ENCODE measurements at regions not wholly inside any gene's neighbourhood (a gene's known extent, or its start where the extent isn't known, plus 50 kb on each side); places are given as distances from the start of the nearest gene placed in this dataset.
"Not testable (repeated sequence)": the region's sequence is repeated elsewhere in the genome, so short reads cannot be mapped to it uniquely, and the experiment has no call there.

GRCh38 chr2:2582998-2583545, 252.0 kb upstream of the MYT1L start:
- TF ChIP-seq CTCF (IDR thresholded peaks at IDR 0.05; ENCODE audit: low read depth, low read length): no peak
- H3K4me3 ChIP-seq (replicated peaks in 1 of 2; ENCODE audit: low read depth in 2 of 2, low read length in 2 of 2): no peak overlapping the region
- DNase-seq (ENCODE audit: low read depth in 2 of 2): no peak

DNA sequence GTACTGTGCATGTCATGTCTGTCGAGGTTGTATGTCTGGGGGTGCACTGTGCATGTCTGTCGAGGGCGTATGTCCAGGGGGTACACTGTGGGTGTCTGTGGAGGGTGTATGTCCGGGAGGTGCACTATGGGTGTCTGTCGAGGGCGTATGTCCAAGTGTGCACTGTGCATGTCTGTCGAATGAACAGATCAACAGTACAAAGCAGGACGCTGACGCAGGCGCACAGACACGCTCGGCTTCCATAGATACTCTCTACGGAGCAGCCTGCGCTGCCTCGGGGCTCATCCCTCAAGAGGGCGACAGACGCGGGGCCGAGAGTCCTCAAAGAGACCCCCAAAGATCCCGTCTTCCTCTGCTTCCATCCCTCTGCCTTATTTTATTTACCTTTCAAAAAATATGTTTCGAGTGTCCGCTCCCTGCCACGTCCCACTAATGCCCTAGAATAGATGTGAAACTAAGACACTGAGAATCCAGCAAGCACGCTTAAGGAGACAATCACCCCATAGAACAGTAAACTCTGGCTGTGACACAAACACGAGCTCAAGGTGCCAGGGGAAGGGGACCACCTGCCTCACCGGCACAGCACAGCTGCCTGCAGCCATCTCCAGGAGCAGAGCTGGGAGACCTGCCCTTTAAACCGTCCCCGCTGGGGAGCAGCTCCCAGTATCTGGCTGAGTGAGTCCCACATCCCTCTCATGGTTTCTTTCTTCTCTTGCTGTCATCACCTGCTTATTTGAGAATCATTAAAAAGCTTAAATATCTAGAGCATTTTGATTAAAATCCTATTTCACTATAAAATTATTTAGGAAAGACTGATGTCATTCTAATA, 250.5 kb upstream of the MYT1L start:
- no peak for DNase-seq (ENCODE audit: low read depth in 2 of 2)
- H3K4me3 ChIP-seq (replicated peaks in 1 of 2; ENCODE audit: low read depth in 2 of 2, low read length in 2 of 2): no peak overlapping the region
- TF ChIP-seq CTCF (IDR thresholded peaks at IDR 0.05; ENCODE audit: low read depth, low read length): no peak

GRCh38 chr2:2580841-2581240, 249.8 kb upstream of the MYT1L start:
- H3K4me3 ChIP-seq (replicated peaks in 1 of 2; ENCODE audit: low read depth in 2 of 2, low read length in 2 of 2); DNase-seq (ENCODE audit: low read depth in 2 of 2): not testable (repeated sequence)

- TF ChIP-seq CTCF (IDR thresholded peaks at IDR 0.05; ENCODE audit: low read depth, low read length): no peak
- H3K4me3 ChIP-seq (replicated peaks in 1 of 2; ENCODE audit: low read depth in 2 of 2, low read length in 2 of 2): no peak overlapping the region
- DNase-seq (ENCODE audit: low read depth in 2 of 2): no peak
Measured at GRCh38 chr2:2580341-2580740, 249.3 kb upstream of the MYT1L start.

DNA sequence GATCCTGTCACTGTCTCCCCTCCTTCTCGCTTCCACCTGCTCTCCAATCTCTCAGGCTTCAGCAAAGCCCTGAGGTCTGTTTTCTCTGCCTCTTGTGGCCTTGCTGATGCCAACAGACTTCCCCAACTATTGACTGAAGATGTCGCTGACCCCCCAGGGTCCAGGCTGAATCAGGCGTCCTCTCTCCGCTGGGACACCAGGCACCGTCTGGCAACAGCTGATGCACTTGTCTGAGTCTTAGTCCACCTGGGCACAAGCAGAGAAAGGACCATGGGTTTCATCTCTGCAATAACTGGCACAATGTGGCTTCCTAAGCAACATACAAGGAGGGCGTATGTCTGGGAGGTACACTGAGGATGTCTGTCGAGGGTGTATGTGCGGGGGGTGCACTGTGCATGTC, 248.7 kb upstream of the MYT1L start:
- DNase-seq (ENCODE audit: low read depth in 2 of 2): no peak
- H3K4me3 ChIP-seq (replicated peaks in 1 of 2; ENCODE audit: low read depth in 2 of 2, low read length in 2 of 2): no peak overlapping the region
- TF ChIP-seq CTCF (IDR thresholded peaks at IDR 0.05; ENCODE audit: low read depth, low read length): no peak

GRCh38 chr2:2577407-2577831, 246.3 kb upstream of the MYT1L start:
- no peak for TF ChIP-seq CTCF (IDR thresholded peaks at IDR 0.05; ENCODE audit: low read depth, low read length)
- no peak for DNase-seq (ENCODE audit: low read depth in 2 of 2)
- H3K4me3 ChIP-seq (replicated peaks in 1 of 2; ENCODE audit: low read depth in 2 of 2, low read length in 2 of 2): no peak overlapping the region

- H3K4me3 ChIP-seq (replicated peaks in 1 of 2; ENCODE audit: low read depth in 2 of 2, low read length in 2 of 2): no peak overlapping the region
- DNase-seq (ENCODE audit: low read depth in 2 of 2): no peak
- no peak for TF ChIP-seq CTCF (IDR thresholded peaks at IDR 0.05; ENCODE audit: low read depth, low read length)
Measured at GRCh38 chr2:2575870-2576386, 244.9 kb upstream of the MYT1L start.
